GM13977 (cell line): ENCODE measurements at regions not wholly inside any gene's neighbourhood (a gene's known extent, or its start where the extent isn't known, plus 50 kb on each side); places are given as distances from the start of the nearest gene placed in this dataset.

Source experiments
- DNase-seq: peaks from one replicate; pipeline ENCODE4 v3.0.0; 2012; ENCODE audit warnings: low spot score
- in situ Hi-C: fragments of 300-500 bp; cut with MboI; formaldehyde crosslinking; loops from one replicate; pipeline ENCODE4 v1.12.0; 2022; ENCODE audit warnings: low sequenced_read_pairs, low pct_unique_long_range_greater_than_20kb, mixed read lengths, inconsistent platforms; ENCODE audit not compliant: unreplicated experiment
- TF ChIP-seq, protein P1 (sequence below): IDR thresholded peaks from 2 replicates; pipeline ENCODE4 v1.5.1; 2012; ENCODE audit warnings: mild to moderate bottlenecking, control low read depth; ENCODE audit not compliant: insufficient read depth; ENCODE audit errors: extremely low read depth, missing control alignments

DNA sequence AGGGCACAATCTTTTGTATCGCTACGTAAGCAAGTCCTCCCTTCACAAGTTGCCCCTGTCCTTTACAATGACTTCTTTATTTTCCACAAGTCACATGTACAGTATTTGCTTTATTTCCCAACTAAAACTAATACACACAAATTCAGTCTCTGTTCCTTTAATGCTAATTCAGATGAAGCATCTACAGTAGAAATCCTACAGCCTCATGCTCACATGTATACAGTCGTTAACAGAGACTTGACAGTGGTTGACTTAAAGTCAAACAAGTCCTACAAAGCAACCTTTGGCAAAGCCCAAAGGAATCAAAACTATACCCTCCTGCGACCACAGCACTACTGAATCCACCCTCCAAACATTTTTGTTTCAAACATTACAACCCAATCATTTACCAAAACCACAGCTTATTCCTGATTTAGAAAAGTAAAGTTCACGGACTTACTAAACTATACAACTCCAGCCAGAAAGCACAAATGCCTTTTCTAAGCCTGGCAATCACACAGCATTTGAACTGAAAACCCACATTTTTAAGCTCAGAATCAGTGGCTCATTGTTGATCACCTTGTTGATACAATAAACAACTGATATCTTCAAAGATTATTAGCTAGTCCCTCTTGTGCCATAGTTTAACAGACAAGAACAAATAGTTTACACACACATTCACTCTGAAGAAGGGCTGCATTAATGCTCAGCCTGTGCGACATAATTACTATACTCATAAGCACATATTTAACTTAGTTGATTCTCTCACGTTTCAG, 70.9 kb upstream of the NHSL1 start:
- no peak for DNase-seq
- in situ Hi-C loops: no loop called here
- TF ChIP-seq, protein P1, sequence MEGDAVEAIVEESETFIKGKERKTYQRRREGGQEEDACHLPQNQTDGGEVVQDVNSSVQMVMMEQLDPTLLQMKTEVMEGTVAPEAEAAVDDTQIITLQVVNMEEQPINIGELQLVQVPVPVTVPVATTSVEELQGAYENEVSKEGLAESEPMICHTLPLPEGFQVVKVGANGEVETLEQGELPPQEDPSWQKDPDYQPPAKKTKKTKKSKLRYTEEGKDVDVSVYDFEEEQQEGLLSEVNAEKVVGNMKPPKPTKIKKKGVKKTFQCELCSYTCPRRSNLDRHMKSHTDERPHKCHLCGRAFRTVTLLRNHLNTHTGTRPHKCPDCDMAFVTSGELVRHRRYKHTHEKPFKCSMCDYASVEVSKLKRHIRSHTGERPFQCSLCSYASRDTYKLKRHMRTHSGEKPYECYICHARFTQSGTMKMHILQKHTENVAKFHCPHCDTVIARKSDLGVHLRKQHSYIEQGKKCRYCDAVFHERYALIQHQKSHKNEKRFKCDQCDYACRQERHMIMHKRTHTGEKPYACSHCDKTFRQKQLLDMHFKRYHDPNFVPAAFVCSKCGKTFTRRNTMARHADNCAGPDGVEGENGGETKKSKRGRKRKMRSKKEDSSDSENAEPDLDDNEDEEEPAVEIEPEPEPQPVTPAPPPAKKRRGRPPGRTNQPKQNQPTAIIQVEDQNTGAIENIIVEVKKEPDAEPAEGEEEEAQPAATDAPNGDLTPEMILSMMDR: no peak

DNA sequence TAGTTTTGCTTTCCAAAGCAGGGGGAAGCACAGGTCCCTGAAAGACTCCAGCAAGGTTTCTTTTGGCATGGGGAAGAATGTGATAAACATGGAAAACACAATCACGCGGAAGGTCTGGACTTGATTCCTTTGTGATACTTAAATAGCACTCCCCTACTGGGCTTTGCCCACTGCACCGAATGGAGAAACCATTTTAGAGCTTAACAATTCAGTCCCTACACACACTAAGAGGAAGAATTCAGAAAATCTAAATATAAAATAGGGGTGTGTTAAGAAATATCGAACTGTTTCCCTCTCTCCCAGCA, 71.4 kb upstream of the NHSL1 start:
- in situ Hi-C loops: no loop called here
- TF ChIP-seq, protein P1: no peak
- DNase-seq: no peak

GRCh38 chr6:138571181-138571580, 71.9 kb upstream of the NHSL1 start:
- no peak for DNase-seq
- TF ChIP-seq, protein P1: no peak
- in situ Hi-C loops: no loop called here

GRCh38 chr6:138571585-138572166, 72.4 kb upstream of the NHSL1 start:
- no peak for DNase-seq
- in situ Hi-C loops: no loop called here
- TF ChIP-seq, protein P1: no peak

DNA sequence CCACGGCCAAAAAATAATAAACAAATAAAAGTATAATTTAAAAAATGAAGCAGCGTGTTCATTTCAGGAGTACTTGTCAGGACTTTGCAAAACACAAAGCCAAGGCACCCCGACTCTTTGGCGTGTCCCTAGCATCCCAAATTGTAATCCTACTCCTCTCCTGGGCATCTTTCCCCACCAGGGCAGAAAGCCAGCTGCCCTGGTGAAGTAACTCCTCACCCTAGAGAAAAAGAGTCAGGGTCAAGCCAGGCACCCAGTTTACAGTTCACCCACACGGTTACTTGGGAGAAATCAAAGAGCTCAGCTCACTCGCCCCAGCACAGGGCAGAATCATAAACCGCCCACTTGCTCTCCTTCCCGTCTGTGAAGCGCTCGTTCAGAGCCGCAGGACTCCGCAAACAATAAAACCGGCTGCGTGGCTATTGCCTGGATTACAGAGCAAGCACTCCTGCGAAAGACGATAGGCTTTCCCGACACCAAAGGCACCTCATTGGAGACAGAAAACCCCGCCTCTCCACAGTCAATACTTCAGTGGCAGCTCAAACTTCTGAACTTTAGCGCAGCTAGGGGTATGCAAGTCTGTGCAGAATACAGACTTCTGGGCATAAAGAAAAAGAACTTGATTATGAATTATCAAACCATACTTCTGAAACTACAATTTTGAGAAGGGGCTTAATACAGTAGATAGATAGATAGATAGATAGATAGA, 73.0 kb upstream of the NHSL1 start:
- in situ Hi-C loops: no loop called here
- no peak for DNase-seq

DNA sequence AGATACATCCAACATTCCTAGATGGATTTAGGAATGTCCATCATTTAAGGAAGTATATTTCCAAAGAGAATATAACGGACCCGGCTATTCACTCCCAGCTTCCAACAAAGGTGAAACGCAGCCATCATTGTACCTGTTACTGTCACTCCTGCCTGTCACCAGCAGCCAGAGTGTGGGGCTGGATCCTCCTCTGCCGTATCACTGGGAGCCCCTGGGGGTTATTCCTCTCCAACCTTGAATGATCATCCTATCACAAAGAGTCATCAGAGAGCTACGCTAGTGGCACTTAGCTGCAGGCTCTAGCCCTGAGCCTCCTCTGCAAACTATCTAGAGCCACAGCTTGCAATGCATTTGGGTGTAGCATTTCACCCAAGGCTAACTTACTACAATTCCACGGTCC, 73.6 kb upstream of the NHSL1 start:
- no peak for DNase-seq
- TF ChIP-seq, protein P1: no peak
- in situ Hi-C loops: no loop called here

More for the DNA sequence above, 73.0 kb upstream of the NHSL1 start:
- TF ChIP-seq, protein P1: no peak
